CD14-positive monocyte (primary cell): ENCODE measurements at regions not wholly inside any gene's neighbourhood (a gene's known extent, or its start where the extent isn't known, plus 50 kb on each side); places are given as distances from the start of the nearest gene placed in this dataset.

ENCODE experiments used
- DNase-seq, 3 donors: peaks; one replicate each; pipeline ENCODE4 v3.0.0-alpha.2; 2011 to 2022
- H2AFZ ChIP-seq: 2 replicates; pipeline ENCODE4 v1.6.0; 2012; ENCODE audit warnings: mild to moderate bottlenecking, low read depth, low read length, inconsistent platforms; ENCODE audit not compliant: insufficient read depth, poor library complexity, severe bottlenecking
- H3K27ac ChIP-seq, 2 donors: 1 replicate in 1 of 2; 2 replicates in 1 of 2; pipeline ENCODE4 v1.5.1; 2012 to 2013; ENCODE audit warnings: low read length in 2 of 2, control low read depth in 1 of 2, inconsistent platforms in 1 of 2, low read depth in 1 of 2, mild to moderate bottlenecking in 1 of 2
- H3K27me3 ChIP-seq, 2 donors: one replicate each; pipeline versions ENCODE4 v1.6.0 to v1.6.1; 2011 to 2013; ENCODE audit warnings: low read length in 2 of 2; ENCODE audit not compliant: control insufficient read depth in 2 of 2, insufficient read depth in 2 of 2
- H3K36me3 ChIP-seq, 2 donors: replicated peaks in 1 of 2; 1 replicate in 1 of 2; 2 replicates in 1 of 2; pipeline versions ENCODE4 v1.5.1 to v1.6.1; 2012 to 2013; ENCODE audit warnings: low read length in 2 of 2, control low read depth in 1 of 2, inconsistent platforms in 1 of 2, mild to moderate bottlenecking in 1 of 2; ENCODE audit not compliant: insufficient read depth in 2 of 2, control insufficient read depth in 1 of 2
- H3K4me1 ChIP-seq, 2 donors: 1 replicate in 1 of 2; 2 replicates in 1 of 2; pipeline versions ENCODE4 v1.5.1 to v1.6.1; 2012 to 2013; ENCODE audit warnings: low read length in 2 of 2, control low read depth in 1 of 2, inconsistent platforms in 1 of 2, mild to moderate bottlenecking in 1 of 2, moderate library complexity in 1 of 2; ENCODE audit not compliant: insufficient read depth in 2 of 2, control insufficient read depth in 1 of 2
- H3K4me2 ChIP-seq: replicated peaks from 2 replicates; pipeline ENCODE3; 2012; ENCODE audit warnings: low read length, moderate library complexity, mild to moderate bottlenecking; ENCODE audit not compliant: poor library complexity, severe bottlenecking; ENCODE audit errors: extremely low read depth
- H3K4me3 ChIP-seq, 3 experiments: fragments of 200-600 bp in 1 of 3; sonication (generic) in 1 of 3; replicated peaks in 1 of 3; 1 replicate in 2 of 3; 2 replicates in 1 of 3; pipeline ENCODE4 v1.5.1; 2011 to 2013; ENCODE audit warnings: low read length in 3 of 3, mild to moderate bottlenecking in 3 of 3, control low read depth in 2 of 3, low read depth in 2 of 3, inconsistent platforms in 1 of 3, moderate library complexity in 1 of 3
- H3K79me2 ChIP-seq: 2 replicates; pipeline ENCODE4 v1.6.0; 2012; ENCODE audit warnings: mild to moderate bottlenecking, control low read depth, inconsistent platforms, low read length, moderate library complexity; ENCODE audit not compliant: insufficient read depth
- H3K9ac ChIP-seq: 2 replicates; pipeline ENCODE4 v1.6.0; 2017; ENCODE audit warnings: low read length, mild to moderate bottlenecking; ENCODE audit not compliant: insufficient read depth, poor library complexity, severe bottlenecking
- H3K9me3 ChIP-seq, 2 donors: replicated peaks in 1 of 2; 1 replicate in 1 of 2; 2 replicates in 1 of 2; pipeline versions ENCODE4 v1.5.1 to v1.6.1; 2012 to 2013; ENCODE audit warnings: low read length in 2 of 2, control low read depth in 1 of 2; ENCODE audit not compliant: control insufficient read depth in 1 of 2, insufficient read depth in 1 of 2
- H4K20me1 ChIP-seq: 2 replicates; pipeline ENCODE4 v1.6.0; 2012; ENCODE audit warnings: mild to moderate bottlenecking, low read length, control low read depth, moderate library complexity; ENCODE audit not compliant: insufficient read depth
- H3K27ac Mint-ChIP-seq, 7 donors: one replicate each; pipeline ENCODE4 v1.8.0; 2020; ENCODE audit warnings: mild to moderate bottlenecking in 7 of 7, mixed read lengths in 7 of 7, moderate library complexity in 6 of 7, inconsistent platforms in 2 of 7
- H3K27me3 Mint-ChIP-seq, 3 donors: one replicate each; pipeline ENCODE4 v1.8.0; 2021 to 2022; ENCODE audit warnings: low read depth in 3 of 3, mild to moderate bottlenecking in 3 of 3, mixed read lengths in 3 of 3, moderate library complexity in 3 of 3, inconsistent platforms in 1 of 3
- H3K36me3 Mint-ChIP-seq, 2 donors: one replicate each; pipeline ENCODE4 v1.8.0; 2020; ENCODE audit warnings: mixed read lengths in 2 of 2, inconsistent platforms in 1 of 2, mild to moderate bottlenecking in 1 of 2
- H3K4me1 Mint-ChIP-seq: one replicate; pipeline ENCODE4 v1.8.0; 2020; ENCODE audit warnings: mild to moderate bottlenecking, mixed read lengths
- H3K4me3 Mint-ChIP-seq, 2 donors: one replicate each; pipeline ENCODE4 v1.8.0; 2020; ENCODE audit warnings: mild to moderate bottlenecking in 2 of 2, mixed read lengths in 2 of 2, moderate library complexity in 1 of 2
- H3K9me3 Mint-ChIP-seq, 7 donors: one replicate each; pipeline ENCODE4 v1.8.0; 2020 to 2022; ENCODE audit warnings: mixed read lengths in 7 of 7, mild to moderate bottlenecking in 6 of 7, moderate library complexity in 6 of 7, inconsistent platforms in 2 of 7
- CTCF ChIP-seq: fragments of 200-600 bp; IDR thresholded peaks from one replicate; pipeline ENCODE4 v1.8.0; 2022; ENCODE audit warnings: antibody characterized with exemption, mild to moderate bottlenecking
- WGBS: methylation state at CpG from one replicate; pipeline ENCODE4 v1.1.5; 2013; ENCODE audit warnings: missing lambda C conversion rate; ENCODE audit not compliant: insufficient coverage; 5-methylcytosine and 5-hydroxymethylcytosine counted together
- intact Hi-C, 2 donors: fragments of 100-400 bp; cut with micrococcal nuclease; formaldehyde crosslinking; loops; one replicate each; pipeline versions ENCODE4 v1.15.0 to v1.15.1; 2023

DNA sequence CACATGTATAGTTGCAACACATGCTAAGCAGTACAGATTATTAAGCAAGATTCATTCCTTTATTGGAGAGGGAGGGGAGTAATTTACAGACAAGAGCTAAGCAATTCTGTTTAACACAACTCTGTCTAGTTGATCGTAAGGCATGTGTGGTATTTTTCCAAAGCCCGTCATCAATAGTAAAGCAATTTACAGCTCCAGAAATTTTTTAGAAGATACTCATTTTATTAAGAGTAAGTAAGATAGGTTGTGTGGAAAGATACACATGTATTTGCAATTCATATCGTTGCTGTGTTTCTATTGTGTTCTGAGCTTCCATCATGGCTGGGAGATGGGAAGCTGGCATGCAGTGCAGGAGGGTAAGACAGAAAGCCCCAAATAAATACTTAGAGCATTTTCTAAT, 289.2 kb upstream of the TMEM161B start:
- H3K27me3 Mint-ChIP-seq = peaks cover 0 to 2% (median 0%) of the 10 kb centered on the region in 3 donors
- intact Hi-C loops = no loop called here

GRCh38 chr5:88557131-88557530, 288.5 kb upstream of the TMEM161B start:
- Histone ChIP-seq H3K36me3 (no peaks in the 10 kb centered on the region), H3K4me3 (no peak overlapping the region), H2AFZ (no peak overlapping the region), H3K4me2 (no peak overlapping the region), H3K4me1 (no peaks in the 10 kb centered on the region), H3K27me3 (no peaks in the 10 kb centered on the region), H3K79me2 (no peaks in the 10 kb centered on the region), H4K20me1 (no peaks in the 10 kb centered on the region), H3K9me3 (no peaks in the 10 kb centered on the region), H3K9ac (no peak overlapping the region), H3K27ac (no peak overlapping the region)
- H3K36me3 Mint-ChIP-seq = no peaks in the 10 kb centered on the region
- H3K27me3 Mint-ChIP-seq = peaks cover 0 to 2% (median 0%) of the 10 kb centered on the region in 3 donors
- no peak for TF ChIP-seq CTCF
- no peak overlapping the region for H3K27ac Mint-ChIP-seq
- H3K9me3 Mint-ChIP-seq = peaks cover 0 to 4% (median 0%) of the 10 kb centered on the region in 7 donors
- no peaks in the 10 kb centered on the region for H3K4me1 Mint-ChIP-seq
- H3K4me3 Mint-ChIP-seq = no peak overlapping the region
- intact Hi-C loops = no loop called here
- DNase-seq = no peak
- 100% methylated on average over 1 of the region's 2 CpGs for WGBS

More for the DNA sequence above, 289.2 kb upstream of the TMEM161B start:
- Mint-ChIP-seq H3K4me3 (no peak overlapping the region), H3K9me3 (peaks cover 0 to 4% (median 0%) of the 10 kb centered on the region in 7 donors), H3K27ac (no peak overlapping the region), H3K36me3 (no peaks in the 10 kb centered on the region), H3K4me1 (no peaks in the 10 kb centered on the region)
- no peak for TF ChIP-seq CTCF
- Histone ChIP-seq H3K27ac (no peak overlapping the region), H3K4me3 (no peak overlapping the region), H4K20me1 (no peaks in the 10 kb centered on the region), H3K27me3 (no peaks in the 10 kb centered on the region), H3K4me2 (no peak overlapping the region), H3K36me3 (no peaks in the 10 kb centered on the region), H2AFZ (no peak overlapping the region), H3K9ac (no peak overlapping the region), H3K9me3 (no peaks in the 10 kb centered on the region), H3K4me1 (no peaks in the 10 kb centered on the region), H3K79me2 (no peaks in the 10 kb centered on the region)
- no CpG with 5 or more reads among the region's 3 CpGs for WGBS
- no peak for DNase-seq
